GM23248 (cell line): ENCODE measurements at regions not wholly inside any gene's neighbourhood (a gene's known extent, or its start where the extent isn't known, plus 50 kb on each side); places are given as distances from the start of the nearest gene placed in this dataset.

ENCODE experiments used
- DNase-seq: peaks from one replicate; pipeline ENCODE4 v3.0.0-alpha.2; 2015
- H2AFZ ChIP-seq: fragments of 200-600 bp; sonication (generic); 2 replicates; pipeline ENCODE4 v1.6.1; 2016; ENCODE audit warnings: antibody characterized with exemption
- H3F3A ChIP-seq: fragments of 200-600 bp; sonication (generic); 2 replicates; pipeline ENCODE4 v1.6.1; 2016; ENCODE audit warnings: mild to moderate bottlenecking, antibody characterized with exemption, mixed run types; ENCODE audit not compliant: insufficient read depth
- H3K27ac ChIP-seq: fragments of 200-600 bp; sonication (generic); 2 replicates; pipeline ENCODE4 v1.5.1; 2016; ENCODE audit warnings: mild to moderate bottlenecking
- H3K27me3 ChIP-seq: fragments of 200-600 bp; sonication (generic); replicated peaks from 2 replicates; pipeline ENCODE4 v1.6.1; 2016; ENCODE audit warnings: mild to moderate bottlenecking; ENCODE audit not compliant: insufficient read depth
- H3K36me3 ChIP-seq: fragments of 200-600 bp; sonication (generic); 2 replicates; pipeline ENCODE4 v1.6.1; 2016; ENCODE audit warnings: low read depth, mild to moderate bottlenecking
- H3K4me1 ChIP-seq: fragments of 200-600 bp; sonication (generic); 2 replicates; pipeline ENCODE4 v1.6.1; 2016; ENCODE audit warnings: mild to moderate bottlenecking; ENCODE audit not compliant: insufficient read depth
- H3K4me2 ChIP-seq: fragments of 200-600 bp; sonication (generic); one replicate; pipeline ENCODE4 v1.6.1; 2016; ENCODE audit warnings: mild to moderate bottlenecking; ENCODE audit not compliant: unreplicated experiment
- H3K4me3 ChIP-seq: fragments of 200-600 bp; sonication (generic); 2 replicates; pipeline ENCODE4 v1.5.1; 2016; ENCODE audit warnings: mild to moderate bottlenecking
- H3K79me2 ChIP-seq: fragments of 200-600 bp; sonication (generic); 2 replicates; pipeline ENCODE4 v1.6.1; 2016; ENCODE audit warnings: mild to moderate bottlenecking; ENCODE audit not compliant: insufficient read depth
- H3K9ac ChIP-seq: fragments of 200-600 bp; sonication (generic); 2 replicates; pipeline ENCODE4 v1.6.1; 2016; ENCODE audit warnings: mild to moderate bottlenecking
- H3K9me2 ChIP-seq: fragments of 200-600 bp; sonication (generic); 2 replicates; pipeline ENCODE4 v1.6.1; 2016; ENCODE audit warnings: mixed run types, mild to moderate bottlenecking, moderate library complexity; ENCODE audit not compliant: insufficient read depth
- H3K9me3 ChIP-seq: fragments of 200-600 bp; sonication (generic); one replicate; pipeline ENCODE4 v1.6.1; 2017; ENCODE audit warnings: low read depth
- H4K20me1 ChIP-seq: fragments of 200-600 bp; sonication (generic); 2 replicates; pipeline ENCODE4 v1.6.0; 2016; ENCODE audit not compliant: insufficient read depth
- EZH2 ChIP-seq: fragments of 200-600 bp; sonication (generic); IDR thresholded peaks from 2 replicates; pipeline ENCODE4 v1.6.1; 2018; ENCODE audit warnings: antibody characterized with exemption, mild to moderate bottlenecking; ENCODE audit not compliant: insufficient read depth, poor library complexity, severe bottlenecking
- EZH2phosphoT487 ChIP-seq: fragments of 200-600 bp; sonication (generic); IDR thresholded peaks from 2 replicates; pipeline ENCODE4 v1.6.1; 2018; ENCODE audit warnings: antibody characterized with exemption, moderate library complexity, mild to moderate bottlenecking, low read depth; ENCODE audit not compliant: insufficient read depth
- WGBS, 2 experiments: methylation state at CpG; one replicate each; pipeline ENCODE4 v1.1.6; 2015 to 2017; ENCODE audit warnings: low lambda C conversion rate in 2 of 2, low coverage in 1 of 2; ENCODE audit errors: missing lambda C conversion rate in 2 of 2; 5-methylcytosine and 5-hydroxymethylcytosine counted together
- in situ Hi-C: fragments of 300-500 bp; cut with MboI; formaldehyde crosslinking; loops from 2 replicates; pipeline ENCODE4 v1.15.0; 2020

DNA sequence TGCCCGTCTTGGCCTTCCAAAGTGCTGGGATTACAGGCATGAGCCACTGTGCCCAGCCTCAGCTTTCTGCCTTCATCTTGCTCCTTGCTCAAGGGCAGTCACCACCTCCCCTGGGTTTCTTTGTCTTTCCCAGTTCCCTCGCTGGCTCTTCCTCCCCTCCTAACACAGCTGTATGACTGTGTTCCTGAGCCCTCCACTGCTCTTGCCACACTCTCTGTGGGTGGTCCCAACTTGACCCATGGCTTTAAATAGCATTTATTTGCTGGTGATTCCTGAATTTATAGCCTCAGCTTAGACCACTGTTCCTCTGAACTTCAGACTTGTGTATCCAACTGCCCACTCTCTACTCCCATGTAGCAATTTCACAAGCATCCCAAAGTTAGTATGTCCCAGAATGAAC is 181.3 kb downstream of the BAMBI start:
- in situ Hi-C loops, result no loop called here

DNA sequence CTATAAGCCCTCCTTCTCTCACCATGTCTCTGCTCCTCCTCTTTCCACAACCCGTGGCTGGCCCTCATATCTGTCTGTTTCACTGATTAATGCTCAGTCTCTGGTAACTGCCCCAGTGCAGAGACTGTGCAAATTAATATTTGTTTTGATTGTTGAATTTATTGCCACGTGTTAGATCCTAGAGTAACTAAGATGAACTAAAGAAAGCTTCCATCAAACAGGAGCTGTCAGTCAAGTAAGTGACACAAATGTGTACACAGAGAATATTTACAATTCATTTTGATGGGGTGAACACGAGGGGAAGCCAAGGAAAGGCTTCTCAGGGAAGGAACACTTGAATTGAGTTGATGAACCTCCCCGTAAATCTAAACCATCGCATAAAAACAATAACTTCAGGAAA is 182.5 kb downstream of the BAMBI start:
- no peaks in the 10 kb centered on the region for H4K20me1 ChIP-seq
- H3K4me3 ChIP-seq, result no peak overlapping the region
- DNase-seq, result no peak
- in situ Hi-C loops, result no loop called here
- H3K9ac ChIP-seq, result no peak overlapping the region
- no peaks in the 10 kb centered on the region for H3K4me1 ChIP-seq
- no peak overlapping the region for H2AFZ ChIP-seq
- H3K27me3 ChIP-seq, result no peaks in the 10 kb centered on the region
- no peaks in the 10 kb centered on the region for H3K9me3 ChIP-seq
- no peak overlapping the region for H3K27ac ChIP-seq
- TF ChIP-seq EZH2phosphoT487 (no peak), EZH2 (no peak)
- no peak overlapping the region for H3K4me2 ChIP-seq
- 17 to 19% methylated on average over 5 of the region's 5 CpGs for WGBS, 2 experiments
- H3K79me2 ChIP-seq, result no peaks in the 10 kb centered on the region
- no peaks in the 10 kb centered on the region for H3K9me2 ChIP-seq
- no peaks in the 10 kb centered on the region for H3K36me3 ChIP-seq
- H3F3A ChIP-seq, result no peaks in the 10 kb centered on the region

More for the DNA sequence above, 181.3 kb downstream of the BAMBI start:
- H3K9me3 ChIP-seq, result no peaks in the 10 kb centered on the region
- H3K27ac ChIP-seq, result no peak overlapping the region
- no peak overlapping the region for H3K9ac ChIP-seq
- no peaks in the 10 kb centered on the region for H3K4me1 ChIP-seq
- no peak for TF ChIP-seq EZH2
- no peak for TF ChIP-seq EZH2phosphoT487
- DNase-seq, result no peak
- H3F3A ChIP-seq, result no peaks in the 10 kb centered on the region
- H3K9me2 ChIP-seq, result no peaks in the 10 kb centered on the region
- no peak overlapping the region for H3K4me3 ChIP-seq
- no peaks in the 10 kb centered on the region for H4K20me1 ChIP-seq
- H3K36me3 ChIP-seq, result no peaks in the 10 kb centered on the region
- no peaks in the 10 kb centered on the region for H3K79me2 ChIP-seq
- WGBS, 2 experiments, result 5 to 10% methylated on average over 2 of the region's 2 CpGs
- no peak overlapping the region for H2AFZ ChIP-seq
- H3K4me2 ChIP-seq, result no peak overlapping the region
- no peaks in the 10 kb centered on the region for H3K27me3 ChIP-seq

DNA sequence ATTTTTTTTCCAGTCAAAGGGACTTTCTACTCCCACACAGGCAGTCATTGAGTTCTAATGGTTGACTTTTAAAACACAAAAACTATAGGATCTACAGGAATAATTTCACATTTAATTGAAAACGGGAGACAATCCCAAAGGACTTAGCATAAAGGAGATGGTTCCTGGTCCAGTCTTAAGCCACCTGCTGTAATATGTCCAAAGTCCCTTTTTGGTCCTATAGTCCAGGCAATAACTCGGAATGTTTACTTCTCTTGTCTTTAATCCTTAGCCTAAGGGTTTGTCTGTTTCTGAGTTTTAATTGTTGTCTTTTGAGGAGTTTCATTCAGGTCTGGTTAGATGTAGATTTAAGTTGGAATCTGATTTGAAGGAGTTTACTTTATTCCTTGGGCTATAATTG is 184.9 kb downstream of the BAMBI start:
- no peaks in the 10 kb centered on the region for H3F3A ChIP-seq
- no peak overlapping the region for H2AFZ ChIP-seq
- H3K9ac ChIP-seq, result no peak overlapping the region
- no peaks in the 10 kb centered on the region for H3K9me3 ChIP-seq
- no peaks in the 10 kb centered on the region for H4K20me1 ChIP-seq
- 19 to 20% methylated on average over 2 of the region's 2 CpGs for WGBS, 2 experiments
- H3K4me2 ChIP-seq, result no peak overlapping the region
- H3K27me3 ChIP-seq, result no peaks in the 10 kb centered on the region
- H3K4me3 ChIP-seq, result no peak overlapping the region
- H3K4me1 ChIP-seq, result no peaks in the 10 kb centered on the region
- in situ Hi-C loops, result no loop called here
- H3K79me2 ChIP-seq, result no peaks in the 10 kb centered on the region
- no peak overlapping the region for H3K27ac ChIP-seq
- H3K36me3 ChIP-seq, result no peaks in the 10 kb centered on the region
- H3K9me2 ChIP-seq, result no peaks in the 10 kb centered on the region
- no peak for DNase-seq
- TF ChIP-seq EZH2phosphoT487, result no peak
- TF ChIP-seq EZH2, result no peak

DNA sequence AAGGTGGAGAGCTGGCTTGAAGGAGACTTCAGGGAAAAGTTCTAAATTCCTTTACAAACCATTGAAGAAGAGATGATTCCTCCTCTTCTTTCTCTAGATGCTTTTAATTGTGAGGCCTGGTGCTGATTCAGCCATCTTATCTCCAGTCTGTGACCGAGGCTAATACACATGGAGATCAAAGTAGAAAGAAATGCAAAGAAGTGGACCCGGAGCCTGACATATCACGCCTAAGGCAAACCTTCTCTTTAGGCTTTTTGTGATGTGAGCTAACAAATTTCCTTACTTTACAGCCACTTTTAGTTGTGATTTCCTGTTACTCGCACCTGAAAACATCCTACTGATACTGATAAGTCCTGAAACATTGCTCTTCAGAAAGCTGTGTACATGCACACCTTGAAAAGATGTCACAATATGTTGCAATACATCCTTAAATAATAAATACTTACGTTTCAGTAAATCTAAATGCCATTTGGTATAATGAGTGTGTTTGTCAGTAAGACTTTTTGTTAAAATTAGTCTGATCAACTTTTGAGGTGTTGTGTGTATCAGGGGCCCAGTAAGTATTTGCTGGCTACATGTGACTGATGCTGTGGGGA is 192.4 kb downstream of the BAMBI start:
- H3K79me2 ChIP-seq, result no peaks in the 10 kb centered on the region
- no peak overlapping the region for H2AFZ ChIP-seq
- no peak overlapping the region for H3K4me2 ChIP-seq
- no peaks in the 10 kb centered on the region for H3K36me3 ChIP-seq
- no peak for TF ChIP-seq EZH2
- no peak for TF ChIP-seq EZH2phosphoT487
- no peaks in the 10 kb centered on the region for H3K4me1 ChIP-seq
- no peak for DNase-seq
- no peaks in the 10 kb centered on the region for H3K27me3 ChIP-seq
- H3K27ac ChIP-seq, result no peak overlapping the region
- H3K9ac ChIP-seq, result no peak overlapping the region
- no peaks in the 10 kb centered on the region for H3K9me3 ChIP-seq
- no peak overlapping the region for H3K4me3 ChIP-seq
- WGBS, 2 experiments, result 36 to 47% methylated on average over 5 of the region's 5 CpGs
- H4K20me1 ChIP-seq, result no peaks in the 10 kb centered on the region
- H3K9me2 ChIP-seq, result no peaks in the 10 kb centered on the region
- no peaks in the 10 kb centered on the region for H3F3A ChIP-seq
- in situ Hi-C loops, result no loop called here

DNA sequence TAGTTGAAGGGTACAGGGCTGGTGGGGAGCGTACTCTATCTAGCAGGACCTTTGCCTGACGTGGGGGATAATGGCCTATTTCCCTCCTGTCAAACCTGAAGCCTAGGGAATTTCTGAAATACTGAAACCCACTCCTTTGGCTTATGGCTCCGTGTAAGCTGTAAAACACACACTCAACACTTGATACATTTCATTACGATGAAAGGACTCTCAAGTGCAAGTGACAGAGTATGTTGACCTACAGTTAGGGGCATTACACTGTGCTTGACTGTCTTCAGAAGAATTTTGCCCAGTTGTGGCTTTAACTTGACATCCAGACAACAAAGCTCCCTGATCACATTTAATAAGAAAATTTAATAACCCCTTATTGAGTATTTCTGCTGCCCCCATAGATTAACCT is 194.3 kb downstream of the BAMBI start:
- no peaks in the 10 kb centered on the region for H3K36me3 ChIP-seq
- in situ Hi-C loops, result no loop called here
- H3K4me3 ChIP-seq, result no peak overlapping the region
- no peaks in the 10 kb centered on the region for H3K9me3 ChIP-seq
- DNase-seq, result no peak
- no peak overlapping the region for H3K27ac ChIP-seq
- no peaks in the 10 kb centered on the region for H3F3A ChIP-seq
- H3K9me2 ChIP-seq, result no peaks in the 10 kb centered on the region
- no peak overlapping the region for H3K9ac ChIP-seq
- H3K27me3 ChIP-seq, result no peaks in the 10 kb centered on the region
- no peaks in the 10 kb centered on the region for H4K20me1 ChIP-seq
- H2AFZ ChIP-seq, result no peak overlapping the region
- H3K4me2 ChIP-seq, result no peak overlapping the region
- no peaks in the 10 kb centered on the region for H3K79me2 ChIP-seq
- TF ChIP-seq EZH2phosphoT487 (no peak), EZH2 (no peak)
- 21 to 27% methylated on average over 4 of the region's 4 CpGs for WGBS, 2 experiments
- no peaks in the 10 kb centered on the region for H3K4me1 ChIP-seq
